GM21447 (cell line): ENCODE measurements at regions not wholly inside any gene's neighbourhood (a gene's known extent, or its start where the extent isn't known, plus 50 kb on each side); places are given as distances from the start of the nearest gene placed in this dataset.

ENCODE experiments used
- ATAC-seq: cut with Tn5 transposase; IDR thresholded peaks from one replicate; pipeline ENCODE4 v1.9.1; 2021; ENCODE audit not compliant: unreplicated experiment

GRCh38 chr14:100673085-100673806, 53.4 kb upstream of the DLK1 start:
- ATAC-seq = no peak

GRCh38 chr14:100673807-100674154, 52.9 kb upstream of the DLK1 start:
- no peak for ATAC-seq

GRCh38 chr14:100674428-100674827, 52.3 kb upstream of the DLK1 start:
- ATAC-seq = no peak

GRCh38 chr14:100674897-100675619, 51.6 kb upstream of the DLK1 start:
- no peak for ATAC-seq

GRCh38 chr14:100675699-100676684, 50.7 kb upstream of the DLK1 start:
- ATAC-seq = no peak
